Testis (tissue), 2 donors: ENCODE measurements at regions not wholly inside any gene's neighbourhood (a gene's known extent, or its start where the extent isn't known, plus 50 kb on each side); places are given as distances from the start of the nearest gene placed in this dataset.

Experiments used
- DNase-seq: peaks from one replicate; pipeline ENCODE4 v3.0.0-alpha.2; 2019
- H3K27ac ChIP-seq, 2 donors: fragments of 200-600 bp; sonication (generic); one replicate each; pipeline ENCODE4 v1.5.1; 2019
- H3K27me3 ChIP-seq: fragments of 200-600 bp; sonication (generic); one replicate; pipeline ENCODE4 v1.5.1; 2019
- H3K36me3 ChIP-seq: fragments of 200-600 bp; sonication (generic); one replicate; pipeline ENCODE4 v1.5.1; 2017; ENCODE audit warnings: low read depth; ENCODE audit errors: missing control alignments
- H3K4me1 ChIP-seq: fragments of 200-600 bp; sonication (generic); one replicate; pipeline ENCODE4 v1.5.1; 2019
- H3K4me3 ChIP-seq, 2 donors: fragments of 200-600 bp; sonication (generic); one replicate each; pipeline ENCODE4 v1.5.1; 2017 to 2019
- H3K9me3 ChIP-seq: fragments of 200-600 bp; sonication (generic); one replicate; pipeline ENCODE4 v1.5.1; 2017
- POLR2A ChIP-seq: fragments of 450-650 bp; IDR thresholded peaks from one replicate; pipeline ENCODE4 v1.6.1; 2017; ENCODE audit warnings: antibody characterized with exemption, mild to moderate bottlenecking, moderate library complexity
- WGBS, 2 donors: methylation state at CpG; one replicate each; pipeline ENCODE4 v1.1.5; 2018; 5-methylcytosine and 5-hydroxymethylcytosine counted together
- intact Hi-C: fragments of 100-400 bp; cut with DNase I; formaldehyde crosslinking; loops from one replicate; pipeline ENCODE4 v1.15.1; 2023; ENCODE audit warnings: low total_unique reads
- TF ChIP-seq, protein P1 (sequence below), 3 experiments: fragments of 450-650 bp in 2 of 3; fragments of 200-600 bp in 1 of 3; sonication (generic) in 1 of 3; IDR thresholded peaks; one replicate each; pipeline ENCODE4 v1.5.1; 2016 to 2019; ENCODE audit warnings: antibody characterized with exemption in 3 of 3, mild to moderate bottlenecking in 2 of 3, moderate library complexity in 1 of 3

DNA sequence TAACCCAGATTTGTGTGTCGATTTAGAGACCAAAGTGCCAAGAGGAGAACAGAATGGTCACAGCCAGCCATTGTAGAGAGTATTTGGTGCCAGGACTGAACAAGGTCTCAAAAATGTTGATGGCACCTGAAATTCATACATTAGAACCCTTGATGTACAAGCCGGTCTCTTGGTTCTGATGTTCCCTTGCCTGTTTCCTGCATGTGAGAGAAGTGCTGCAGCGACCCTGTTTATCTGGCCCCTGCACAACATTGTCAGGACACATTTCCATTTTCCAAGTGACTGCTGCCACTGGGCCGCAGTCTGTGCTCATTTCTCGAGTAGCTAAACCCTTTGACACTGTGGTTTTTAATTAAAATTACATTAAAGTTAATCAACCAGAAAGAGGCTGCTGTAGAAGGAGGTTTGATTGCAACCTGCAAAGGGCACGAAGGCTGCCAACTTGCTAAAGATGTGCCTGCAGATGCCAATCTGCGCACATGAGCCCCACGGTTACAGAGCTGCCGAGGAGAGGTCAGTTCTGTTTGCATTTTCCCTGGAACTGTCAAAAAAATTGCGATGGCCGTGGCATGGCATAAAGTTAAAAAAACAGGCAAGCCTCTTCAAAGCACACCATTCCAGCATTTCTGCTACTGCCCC lies 136.4 kb upstream of the CMC1 start:
- intact Hi-C loops = no loop called here
- Histone ChIP-seq H3K4me1 (no peaks in the 10 kb centered on the region), H3K4me3 (no peak overlapping the region), H3K27ac (no peak overlapping the region), H3K27me3 (no peaks in the 10 kb centered on the region), H3K36me3 (no peaks in the 10 kb centered on the region), H3K9me3 (no peaks in the 10 kb centered on the region)
- DNase-seq = no peak
- TF ChIP-seq, protein P1, sequence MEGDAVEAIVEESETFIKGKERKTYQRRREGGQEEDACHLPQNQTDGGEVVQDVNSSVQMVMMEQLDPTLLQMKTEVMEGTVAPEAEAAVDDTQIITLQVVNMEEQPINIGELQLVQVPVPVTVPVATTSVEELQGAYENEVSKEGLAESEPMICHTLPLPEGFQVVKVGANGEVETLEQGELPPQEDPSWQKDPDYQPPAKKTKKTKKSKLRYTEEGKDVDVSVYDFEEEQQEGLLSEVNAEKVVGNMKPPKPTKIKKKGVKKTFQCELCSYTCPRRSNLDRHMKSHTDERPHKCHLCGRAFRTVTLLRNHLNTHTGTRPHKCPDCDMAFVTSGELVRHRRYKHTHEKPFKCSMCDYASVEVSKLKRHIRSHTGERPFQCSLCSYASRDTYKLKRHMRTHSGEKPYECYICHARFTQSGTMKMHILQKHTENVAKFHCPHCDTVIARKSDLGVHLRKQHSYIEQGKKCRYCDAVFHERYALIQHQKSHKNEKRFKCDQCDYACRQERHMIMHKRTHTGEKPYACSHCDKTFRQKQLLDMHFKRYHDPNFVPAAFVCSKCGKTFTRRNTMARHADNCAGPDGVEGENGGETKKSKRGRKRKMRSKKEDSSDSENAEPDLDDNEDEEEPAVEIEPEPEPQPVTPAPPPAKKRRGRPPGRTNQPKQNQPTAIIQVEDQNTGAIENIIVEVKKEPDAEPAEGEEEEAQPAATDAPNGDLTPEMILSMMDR (IDR thresholded peaks at IDR 0.05) = no peak
- no peak for TF ChIP-seq POLR2A
- WGBS, 2 donors = 88% methylated on average over 11 of the region's 11 CpGs

DNA sequence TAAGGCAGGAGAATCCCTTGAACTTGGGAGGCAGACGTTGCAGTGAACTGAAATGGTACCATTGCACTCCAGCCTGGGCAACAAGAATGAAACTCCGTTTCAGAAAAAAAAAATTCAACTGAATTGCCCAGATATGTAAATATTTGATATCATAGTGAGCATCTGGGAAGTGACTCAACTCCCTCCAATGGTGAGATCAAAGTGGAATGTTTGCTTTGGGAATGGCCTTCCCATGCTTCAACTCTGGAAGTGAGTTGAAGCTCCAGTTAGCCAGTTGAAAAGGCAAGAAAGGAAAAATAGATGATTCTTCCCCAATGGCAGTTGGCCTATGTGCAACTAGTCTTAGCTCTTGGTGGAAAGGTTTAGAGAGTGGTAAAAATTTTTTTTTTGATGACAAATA lies 131.6 kb upstream of the CMC1 start:
- TF ChIP-seq, protein P1 (IDR thresholded peaks at IDR 0.05) = no peak
- no peak for TF ChIP-seq POLR2A
- Histone ChIP-seq H3K4me1 (no peaks in the 10 kb centered on the region), H3K36me3 (no peaks in the 10 kb centered on the region), H3K27ac (no peak overlapping the region), H3K9me3 (no peaks in the 10 kb centered on the region), H3K4me3 (no peak overlapping the region), H3K27me3 (no peaks in the 10 kb centered on the region)
- WGBS, 2 donors = 93 to 97% methylated on average over 2 of the region's 2 CpGs
- intact Hi-C loops = no loop called here
- no peak for DNase-seq

DNA sequence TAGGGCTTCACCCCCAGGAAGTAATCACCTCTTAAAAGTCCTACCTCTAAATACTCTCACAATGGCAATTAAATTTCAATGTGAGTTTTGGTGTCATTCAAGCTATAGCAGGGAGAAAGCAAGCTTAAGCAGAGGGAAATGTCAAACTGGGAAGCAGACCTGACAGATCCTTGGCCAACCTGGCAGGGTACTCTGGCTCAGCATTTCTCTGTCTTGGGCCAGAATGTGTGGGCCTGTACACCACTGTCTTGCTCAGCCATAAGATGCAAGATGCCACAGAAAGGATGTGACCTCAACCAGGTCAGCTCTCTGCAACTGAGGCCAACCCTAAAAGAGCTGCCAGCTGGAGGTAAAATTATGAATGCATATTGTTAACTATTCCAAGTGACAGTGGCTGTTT lies 130.6 kb upstream of the CMC1 start:
- Histone ChIP-seq H3K36me3 (no peaks in the 10 kb centered on the region), H3K4me1 (no peaks in the 10 kb centered on the region), H3K4me3 (no peak overlapping the region), H3K27ac (no peak overlapping the region), H3K9me3 (no peaks in the 10 kb centered on the region), H3K27me3 (no peaks in the 10 kb centered on the region)
- DNase-seq = no peak
- intact Hi-C loops = no loop called here
- TF ChIP-seq, protein P1 (IDR thresholded peaks at IDR 0.05) = no peak
- no peak for TF ChIP-seq POLR2A

DNA sequence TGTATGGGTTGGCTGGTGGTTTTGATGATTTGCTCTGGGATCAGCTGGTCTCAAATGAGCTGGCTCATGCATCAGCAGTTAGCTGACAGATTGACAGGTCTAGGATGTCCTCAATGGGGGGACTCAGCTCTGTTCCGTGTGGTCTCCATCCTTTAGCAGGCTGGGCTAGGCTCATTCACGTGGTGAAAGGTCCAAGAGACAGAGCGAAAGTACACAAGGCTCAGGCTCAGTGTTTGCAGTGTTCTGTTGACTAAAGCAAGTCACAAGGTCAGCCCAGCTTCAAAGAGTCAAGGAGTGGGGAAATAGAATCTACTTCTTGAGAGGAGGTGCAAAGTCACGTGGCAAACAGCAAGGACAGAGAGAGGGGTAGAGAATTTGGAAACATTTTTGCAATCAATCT lies 126.5 kb upstream of the CMC1 start:
- intact Hi-C loops = no loop called here

DNA sequence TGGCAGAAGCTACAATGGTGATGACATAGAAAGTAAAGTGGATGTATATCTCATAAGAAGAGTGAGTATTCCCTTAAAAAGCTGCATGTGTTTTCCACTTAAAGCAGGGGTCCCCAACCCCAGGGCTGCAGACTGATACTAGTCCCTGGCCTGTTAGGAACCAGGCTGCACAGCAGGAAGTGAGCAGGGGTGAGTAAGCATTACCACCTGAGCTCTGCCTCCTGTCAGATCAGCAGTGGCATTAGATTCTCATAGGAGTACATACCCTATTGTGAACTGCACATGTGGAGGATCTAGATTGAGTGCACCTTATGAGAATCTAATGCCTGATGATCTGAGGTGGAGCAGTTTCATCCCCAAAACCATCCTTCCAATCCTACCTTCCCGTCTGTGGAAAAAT lies 126.1 kb upstream of the CMC1 start:
- TF ChIP-seq, protein P1 (IDR thresholded peaks at IDR 0.05) = no peak
- TF ChIP-seq POLR2A = no peak
- intact Hi-C loops = no loop called here
- Histone ChIP-seq H3K27ac (no peak overlapping the region), H3K9me3 (no peaks in the 10 kb centered on the region), H3K4me3 (no peak overlapping the region), H3K27me3 (no peaks in the 10 kb centered on the region), H3K36me3 (no peaks in the 10 kb centered on the region), H3K4me1 (no peaks in the 10 kb centered on the region)
- 90 to 93% methylated on average over 1 of the region's 1 CpG for WGBS, 2 donors
- DNase-seq = no peak

More for the DNA sequence above, 126.5 kb upstream of the CMC1 start:
- TF ChIP-seq, protein P1 (IDR thresholded peaks at IDR 0.05) = no peak
- TF ChIP-seq POLR2A = no peak
- Histone ChIP-seq H3K4me3 (no peak overlapping the region), H3K4me1 (no peaks in the 10 kb centered on the region), H3K27ac (no peak overlapping the region), H3K9me3 (no peaks in the 10 kb centered on the region), H3K27me3 (no peaks in the 10 kb centered on the region), H3K36me3 (no peaks in the 10 kb centered on the region)
- 80 to 89% methylated on average over 4 of the region's 4 CpGs for WGBS, 2 donors
- DNase-seq = no peak
